ENCODE measurements at regions not wholly inside any gene's neighbourhood (a gene's known extent, or its start where the extent isn't known, plus 50 kb on each side); places are given as distances from the start of the nearest gene placed in this dataset.
"Not testable (repeated sequence)": the region's sequence is repeated elsewhere in the genome, so short reads cannot be mapped to it uniquely, and the experiment has no call there.

DNA sequence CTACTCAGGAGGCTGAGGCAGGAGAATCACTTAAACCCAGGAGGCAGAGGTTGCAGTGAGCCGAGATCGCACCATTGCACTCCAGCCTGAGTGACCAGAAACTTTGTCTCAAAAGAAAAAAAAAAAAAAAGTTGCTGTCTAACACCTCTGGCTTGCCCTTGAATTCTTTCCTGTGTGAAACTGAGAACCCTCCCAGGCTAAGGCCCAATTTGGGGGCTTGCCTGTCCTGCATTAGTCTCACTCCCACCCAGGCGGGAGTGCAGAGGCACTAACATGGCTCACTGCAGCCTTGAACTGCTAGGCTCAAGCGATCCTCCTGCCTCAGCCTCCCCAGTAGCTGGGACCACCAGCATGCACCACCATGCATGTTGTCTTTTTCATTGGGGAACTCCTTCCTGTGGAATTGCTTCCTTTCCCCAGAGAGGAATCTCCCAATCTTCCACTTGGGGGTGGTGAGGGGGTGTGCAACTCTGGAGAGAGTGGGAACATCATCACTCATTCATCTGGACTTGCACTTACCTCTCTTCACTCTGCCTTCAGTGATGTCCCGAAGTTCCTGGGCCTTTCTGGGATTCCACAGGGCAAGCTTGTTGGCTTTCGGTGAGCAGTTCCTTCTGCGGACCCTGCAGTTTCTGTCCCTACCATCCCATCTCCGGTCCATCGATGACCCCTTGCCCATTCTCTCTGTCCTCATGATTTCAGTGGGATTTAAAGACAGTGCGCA is 62.1 kb upstream of the CREB3L1 start:
- ATAC-seq (no peak), DNase-seq (no peak), FAIRE-seq (no peak)
- H3K36me3 ChIP-seq: no peaks in the 10 kb centered on the region
- 93 to 97% methylated on average over 10 of the region's 10 CpGs for WGBS, 2 donors
- no peaks in the 10 kb centered on the region for H3K27me3 ChIP-seq
- H3K9me3 ChIP-seq: no peaks in the 10 kb centered on the region
- TF ChIP-seq, protein P1, sequence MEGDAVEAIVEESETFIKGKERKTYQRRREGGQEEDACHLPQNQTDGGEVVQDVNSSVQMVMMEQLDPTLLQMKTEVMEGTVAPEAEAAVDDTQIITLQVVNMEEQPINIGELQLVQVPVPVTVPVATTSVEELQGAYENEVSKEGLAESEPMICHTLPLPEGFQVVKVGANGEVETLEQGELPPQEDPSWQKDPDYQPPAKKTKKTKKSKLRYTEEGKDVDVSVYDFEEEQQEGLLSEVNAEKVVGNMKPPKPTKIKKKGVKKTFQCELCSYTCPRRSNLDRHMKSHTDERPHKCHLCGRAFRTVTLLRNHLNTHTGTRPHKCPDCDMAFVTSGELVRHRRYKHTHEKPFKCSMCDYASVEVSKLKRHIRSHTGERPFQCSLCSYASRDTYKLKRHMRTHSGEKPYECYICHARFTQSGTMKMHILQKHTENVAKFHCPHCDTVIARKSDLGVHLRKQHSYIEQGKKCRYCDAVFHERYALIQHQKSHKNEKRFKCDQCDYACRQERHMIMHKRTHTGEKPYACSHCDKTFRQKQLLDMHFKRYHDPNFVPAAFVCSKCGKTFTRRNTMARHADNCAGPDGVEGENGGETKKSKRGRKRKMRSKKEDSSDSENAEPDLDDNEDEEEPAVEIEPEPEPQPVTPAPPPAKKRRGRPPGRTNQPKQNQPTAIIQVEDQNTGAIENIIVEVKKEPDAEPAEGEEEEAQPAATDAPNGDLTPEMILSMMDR (IDR thresholded peaks at IDR 0.05): no peak
- H3K4me1 ChIP-seq: no peaks in the 10 kb centered on the region
- H3K4me3 ChIP-seq: no peak overlapping the region
- no peak overlapping the region for H3K27ac ChIP-seq
- intact Hi-C loops (cut with DNase I): no loop called here

DNA sequence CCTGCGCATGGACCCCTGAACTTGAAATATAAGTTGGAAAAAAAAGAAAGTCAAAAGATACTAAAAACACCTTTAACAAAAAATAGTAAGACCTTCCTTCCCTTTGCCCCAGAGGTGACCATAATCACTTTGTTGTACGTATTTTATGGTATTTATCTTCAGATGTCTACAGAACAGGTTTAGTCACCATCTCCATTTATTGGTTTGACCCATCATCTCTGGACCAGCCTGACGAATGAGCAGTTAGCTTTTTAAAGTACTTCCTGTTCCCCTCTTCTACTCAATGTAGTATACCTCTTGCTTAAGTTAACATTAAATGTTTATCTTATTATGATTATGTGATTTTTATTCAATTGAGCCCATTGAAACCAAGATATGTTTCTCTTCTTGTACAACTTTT is 64.7 kb upstream of the CREB3L1 start:
- TF ChIP-seq, protein P1 (IDR thresholded peaks at IDR 0.05): no peak
- no peaks in the 10 kb centered on the region for H3K4me1 ChIP-seq
- no peak overlapping the region for H3K4me3 ChIP-seq
- H3K27ac ChIP-seq: no peak overlapping the region
- intact Hi-C loops (cut with DNase I): no loop called here
- FAIRE-seq (no peak), ATAC-seq (no peak), DNase-seq (no peak)
- H3K36me3 ChIP-seq: no peaks in the 10 kb centered on the region
- no peaks in the 10 kb centered on the region for H3K27me3 ChIP-seq
- WGBS, 2 donors: 69 to 77% methylated on average over 3 of the region's 3 CpGs
- no peaks in the 10 kb centered on the region for H3K9me3 ChIP-seq

DNA sequence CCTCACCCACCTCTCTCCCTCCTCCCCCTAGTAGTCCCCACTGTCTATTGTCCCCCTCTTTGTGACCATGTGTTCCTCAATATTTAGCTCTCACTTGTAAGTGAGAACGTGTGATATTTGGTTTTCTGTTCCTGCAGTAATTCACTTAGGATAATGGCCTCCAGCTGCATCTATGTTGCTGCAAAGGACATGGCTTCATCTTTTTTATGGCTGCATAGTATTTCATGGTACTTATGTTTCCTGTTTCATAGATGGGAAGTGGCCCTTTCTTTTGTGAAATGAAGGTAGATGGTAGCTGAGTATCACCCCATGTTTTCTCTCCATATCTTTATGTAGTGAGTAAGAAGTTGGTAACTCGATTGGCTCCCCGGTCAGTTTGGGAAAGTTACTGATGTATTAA is 66.6 kb upstream of the CREB3L1 start:
- TF ChIP-seq, protein P1 (IDR thresholded peaks at IDR 0.05): no peak
- intact Hi-C loops (cut with DNase I): no loop called here
- H3K9me3 ChIP-seq: no peaks in the 10 kb centered on the region
- no peaks in the 10 kb centered on the region for H3K4me1 ChIP-seq
- DNase-seq: no peak
- FAIRE-seq: no peak
- ATAC-seq: no peak
- 76 to 79% methylated on average over 3 of the region's 3 CpGs for WGBS, 2 donors
- no peaks in the 10 kb centered on the region for H3K36me3 ChIP-seq
- no peak overlapping the region for H3K27ac ChIP-seq
- no peak overlapping the region for H3K4me3 ChIP-seq
- H3K27me3 ChIP-seq: no peaks in the 10 kb centered on the region

DNA sequence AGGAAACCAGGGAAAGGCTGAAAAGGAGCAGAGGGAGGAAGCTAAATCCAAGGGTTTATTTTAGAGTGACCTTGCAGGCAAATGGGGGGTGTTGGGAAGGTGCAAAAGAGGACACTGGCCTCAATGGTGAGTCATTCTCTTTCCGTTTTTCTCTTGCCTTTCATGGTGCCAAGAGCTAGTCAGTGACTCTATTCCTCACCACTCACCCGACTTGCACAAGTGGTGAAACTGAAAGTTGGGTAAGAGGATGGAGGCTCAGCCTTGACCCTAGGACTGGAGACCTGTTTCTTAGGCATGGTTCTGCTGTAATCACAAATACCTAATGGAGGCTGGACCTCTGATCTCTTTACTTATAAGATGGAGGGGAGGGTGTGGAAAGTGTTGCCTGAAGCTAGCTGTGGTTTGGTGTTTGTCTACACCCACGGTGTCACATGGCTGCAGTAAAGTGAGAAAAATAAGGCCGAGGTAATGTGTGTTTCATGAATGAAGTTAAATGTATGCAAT is 67.3 kb upstream of the CREB3L1 start:
- 61 to 64% methylated on average over 4 of the region's 4 CpGs for WGBS, 2 donors
- intact Hi-C loops (cut with DNase I): no loop called here
- DNase-seq (no peak), FAIRE-seq (no peak), ATAC-seq (peak in 2 of 4 donors; percentile 15 to 69)
- Histone ChIP-seq H3K4me1 (no peaks in the 10 kb centered on the region), H3K4me3 (no peak overlapping the region), H3K27ac (no peak overlapping the region), H3K9me3 (no peaks in the 10 kb centered on the region), H3K27me3 (no peaks in the 10 kb centered on the region), H3K36me3 (no peaks in the 10 kb centered on the region)
- TF ChIP-seq, protein P1 (IDR thresholded peaks at IDR 0.05): no peak

DNA sequence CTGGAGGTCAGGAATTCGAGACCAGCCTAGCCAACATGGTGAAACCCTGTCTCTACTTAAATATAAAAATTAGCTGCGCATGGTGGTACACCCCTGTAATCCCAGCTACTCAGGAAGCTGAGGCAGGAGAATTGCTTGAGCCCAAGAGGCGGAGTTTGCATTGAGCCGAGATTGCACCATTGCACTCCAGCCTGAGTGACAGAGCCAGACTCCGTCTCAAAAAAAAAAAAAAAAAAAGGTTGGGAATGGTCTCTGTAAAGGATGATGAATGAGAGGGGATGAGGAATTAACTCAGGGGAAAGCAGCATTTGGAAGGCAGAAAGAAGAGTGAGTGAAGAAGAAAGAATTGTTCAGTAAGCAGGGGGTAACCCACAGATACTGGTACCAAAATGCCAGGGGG is 67.8 kb upstream of the CREB3L1 start:
- intact Hi-C loops (cut with DNase I); ATAC-seq; H3K36me3 ChIP-seq; H3K4me1 ChIP-seq; H3K27ac ChIP-seq; H3K9me3 ChIP-seq; H3K27me3 ChIP-seq; DNase-seq; FAIRE-seq; H3K4me3 ChIP-seq: not testable (repeated sequence)
- WGBS, 2 donors: 57 to 60% methylated on average over 5 of the region's 5 CpGs

Measured in pancreas (tissue), 10 donors.